GM13977 (cell line): ENCODE measurements at regions not wholly inside any gene's neighbourhood (a gene's known extent, or its start where the extent isn't known, plus 50 kb on each side); places are given as distances from the start of the nearest gene placed in this dataset.

Experiments used
- DNase-seq: peaks from one replicate; pipeline ENCODE4 v3.0.0; 2012; ENCODE audit warnings: low spot score
- CTCF ChIP-seq: IDR thresholded peaks from 2 replicates; pipeline ENCODE4 v1.5.1; 2012; ENCODE audit warnings: mild to moderate bottlenecking, control low read depth; ENCODE audit not compliant: insufficient read depth; ENCODE audit errors: extremely low read depth, missing control alignments
- in situ Hi-C: fragments of 300-500 bp; cut with MboI; formaldehyde crosslinking; loops from one replicate; pipeline ENCODE4 v1.12.0; 2022; ENCODE audit warnings: low sequenced_read_pairs, low pct_unique_long_range_greater_than_20kb, mixed read lengths, inconsistent platforms; ENCODE audit not compliant: unreplicated experiment

DNA sequence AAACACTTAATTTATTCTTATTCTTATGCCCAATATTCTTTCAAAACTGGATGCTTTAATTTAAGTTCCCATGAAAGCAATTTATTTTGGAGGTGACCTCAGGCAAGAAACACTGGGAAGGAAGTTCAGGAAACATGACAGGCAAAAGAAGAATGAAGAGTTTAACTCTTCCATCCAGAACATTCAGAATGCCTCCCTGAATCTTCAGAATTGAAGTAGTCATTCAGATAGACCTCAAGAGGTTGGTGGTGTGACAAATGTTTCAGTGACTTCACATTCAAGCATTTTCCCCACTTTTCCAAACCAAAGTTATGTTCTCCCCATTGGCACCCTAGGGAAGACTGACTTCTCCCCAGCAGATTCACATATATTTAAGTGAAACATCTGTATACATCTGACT is 110.5 kb downstream of the HAO1 start:
- in situ Hi-C loops = no loop called here

More for the DNA sequence above, 110.5 kb downstream of the HAO1 start:
- TF ChIP-seq CTCF = no peak
- no peak for DNase-seq
